SW480 (cell line): ENCODE measurements at regions not wholly inside any gene's neighbourhood (a gene's known extent, or its start where the extent isn't known, plus 50 kb on each side); places are given as distances from the start of the nearest gene placed in this dataset.
A peak's percentile ranks its signal among the peaks of the same experiment; 100 is the strongest.

Source experiments
- DNase-seq: peaks from one replicate; pipeline ENCODE4 v3.0.0-alpha.2; 2016; ENCODE audit warnings: low spot score

DNA sequence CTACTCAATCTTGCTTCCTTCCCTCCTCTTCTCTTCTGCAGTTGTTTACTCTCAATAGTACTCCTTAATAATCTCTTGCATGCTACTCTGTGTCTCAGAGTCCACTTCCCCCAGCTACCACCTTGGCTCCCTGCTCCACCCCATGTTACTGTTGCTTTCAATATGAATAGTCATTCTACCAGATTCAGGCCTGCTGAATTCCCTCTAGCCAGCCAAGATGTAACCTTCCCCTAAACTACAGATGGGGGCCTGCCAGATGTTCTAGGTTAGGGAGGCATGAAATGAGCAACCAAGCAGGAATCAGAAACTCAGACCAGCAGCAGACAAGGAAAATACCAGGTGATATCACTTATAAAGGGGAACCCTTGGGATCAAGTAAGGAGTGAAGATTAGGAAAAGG is 392.1 kb upstream of the DDHD1 start:
- no peak for DNase-seq

DNA sequence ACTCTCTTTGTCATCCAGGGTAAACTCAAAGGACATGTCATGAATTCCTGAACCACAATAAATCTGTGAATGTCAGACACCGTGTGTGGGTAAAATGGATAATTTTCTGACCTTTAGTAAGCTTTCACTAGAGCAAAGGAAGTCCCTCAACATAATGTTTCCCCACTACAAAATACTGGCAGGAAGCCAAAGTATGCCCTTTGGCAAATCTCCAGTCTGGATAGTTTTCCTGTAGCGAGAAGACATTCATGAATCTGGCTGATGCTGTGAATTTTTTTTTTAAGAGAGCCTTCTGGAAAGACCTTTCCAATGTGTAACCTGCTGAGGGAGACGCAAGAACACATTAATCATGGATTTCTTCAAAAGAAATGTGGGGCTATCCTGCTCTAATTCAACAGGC is 389.6 kb upstream of the DDHD1 start:
- peak; percentile 27 for DNase-seq

DNA sequence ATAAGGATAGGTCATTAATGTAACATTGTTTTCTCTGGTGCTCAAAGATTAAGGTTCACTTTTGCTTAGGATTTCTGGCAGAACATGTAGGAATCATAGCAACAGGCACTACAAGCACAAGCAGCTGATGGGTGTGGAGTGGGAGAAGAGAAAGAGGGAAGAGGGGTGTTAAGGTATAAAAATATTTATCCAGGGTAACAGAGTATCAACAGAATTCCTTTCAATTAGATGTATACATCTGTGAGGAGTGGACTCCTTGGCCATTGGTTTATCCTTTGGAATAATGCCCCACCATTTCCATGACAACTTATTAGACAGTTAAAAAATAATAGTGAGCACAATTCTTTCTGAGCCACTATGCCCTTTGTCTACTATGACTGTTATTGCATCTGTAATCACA is 388.3 kb upstream of the DDHD1 start:
- DNase-seq, result no peak

DNA sequence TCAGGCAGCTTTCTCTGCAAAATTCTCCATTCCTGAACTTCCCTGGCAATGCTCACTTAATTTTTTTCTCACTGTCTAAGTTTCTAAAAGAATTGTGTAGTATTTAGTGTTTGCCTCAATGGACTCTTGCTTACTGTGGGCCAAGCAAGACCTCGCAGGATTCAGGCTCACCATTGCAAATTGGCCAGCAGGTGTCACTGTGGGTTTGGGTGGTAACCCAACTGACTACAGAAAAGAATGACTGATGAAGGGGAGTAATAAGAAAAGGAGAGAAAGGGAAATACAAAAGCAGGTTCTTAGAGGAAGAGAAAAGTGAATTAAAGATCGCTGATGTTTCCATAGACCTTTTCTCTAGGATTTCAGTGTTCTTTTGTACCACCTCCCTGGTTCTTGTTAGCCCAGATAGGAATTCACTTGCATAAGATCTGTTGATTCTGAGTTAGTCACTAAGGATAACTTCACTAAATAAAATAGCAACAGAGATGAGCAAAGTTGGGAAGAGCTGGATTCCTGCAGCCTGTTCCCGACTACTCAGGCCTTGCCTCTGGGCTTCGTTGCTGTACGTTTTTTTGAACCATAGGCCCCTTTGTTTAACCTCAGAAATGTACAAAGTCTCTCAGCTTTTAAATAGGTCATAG is 386.5 kb upstream of the DDHD1 start:
- peak; percentile 70 for DNase-seq

DNA sequence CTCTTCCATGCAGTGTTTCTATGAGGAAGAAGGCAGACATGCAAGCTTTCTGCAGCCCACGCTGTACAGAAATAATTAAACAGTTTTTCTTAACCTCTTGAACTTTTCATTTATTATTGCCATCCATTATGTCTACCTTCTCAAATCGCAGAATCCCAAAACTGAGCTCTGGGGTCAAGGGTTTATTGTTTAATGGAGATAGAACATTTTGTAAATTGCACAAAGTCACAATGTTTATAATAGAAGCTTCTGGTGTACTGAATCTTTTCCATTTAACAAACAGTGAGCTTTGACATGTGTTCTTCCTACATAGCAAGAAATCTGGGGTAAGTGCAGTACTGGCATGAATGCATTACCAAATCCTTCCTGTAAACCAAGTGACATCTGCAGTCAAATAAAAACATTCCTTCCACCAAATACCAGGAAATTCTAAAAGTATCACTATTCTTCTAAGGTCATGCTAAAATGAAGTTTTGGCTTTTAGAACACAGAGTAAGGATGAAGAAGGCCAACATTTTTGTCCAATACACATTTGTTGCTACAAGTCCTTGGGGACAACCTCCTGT is 385.3 kb upstream of the DDHD1 start:
- no peak for DNase-seq

DNA sequence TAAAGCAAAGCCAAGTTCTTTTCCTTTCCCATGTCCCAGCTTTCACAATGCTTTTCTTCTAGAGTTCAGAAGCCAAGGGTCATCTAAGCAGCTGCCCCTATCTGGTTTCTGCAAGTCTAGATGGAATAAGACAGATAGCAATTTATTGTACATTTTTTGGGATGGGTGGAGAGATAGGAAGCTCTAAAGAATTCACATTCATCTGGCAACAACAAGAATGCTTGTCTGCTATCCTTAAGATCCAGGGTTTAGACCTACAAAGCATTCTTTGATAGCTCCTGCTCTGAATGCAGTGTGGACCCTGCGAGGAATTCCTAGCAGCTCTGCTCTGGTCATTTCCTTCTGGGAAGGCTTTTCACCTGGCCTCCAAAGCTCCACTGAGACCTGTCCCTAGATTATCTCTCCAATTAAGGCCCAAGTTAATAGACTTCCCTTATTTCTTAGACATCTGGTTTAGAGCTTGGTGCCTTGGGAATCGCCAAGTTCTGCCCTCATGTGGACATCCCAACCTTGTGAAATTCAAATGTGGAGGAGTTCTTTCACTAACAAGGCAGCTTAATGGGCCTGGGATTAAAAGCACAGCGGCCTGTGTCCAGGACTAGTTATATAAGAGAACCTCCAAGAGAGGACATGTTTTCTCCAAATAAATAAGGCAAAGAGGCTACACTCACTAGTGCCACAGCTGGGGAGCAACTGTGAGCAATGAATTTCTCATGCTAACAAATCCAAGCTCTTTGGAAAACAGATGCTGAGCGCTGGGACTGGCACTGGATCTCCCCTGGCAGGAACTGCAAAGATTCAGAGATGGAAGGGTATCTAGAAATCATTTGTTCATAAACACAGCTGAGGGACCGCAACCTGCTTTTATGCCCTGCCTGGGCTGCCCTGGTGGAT is 384.5 kb upstream of the DDHD1 start:
- no peak for DNase-seq

- no peak for DNase-seq
Observed at GRCh38 chr14:53536446-53536845, 383.3 kb upstream of the DDHD1 start.

DNA sequence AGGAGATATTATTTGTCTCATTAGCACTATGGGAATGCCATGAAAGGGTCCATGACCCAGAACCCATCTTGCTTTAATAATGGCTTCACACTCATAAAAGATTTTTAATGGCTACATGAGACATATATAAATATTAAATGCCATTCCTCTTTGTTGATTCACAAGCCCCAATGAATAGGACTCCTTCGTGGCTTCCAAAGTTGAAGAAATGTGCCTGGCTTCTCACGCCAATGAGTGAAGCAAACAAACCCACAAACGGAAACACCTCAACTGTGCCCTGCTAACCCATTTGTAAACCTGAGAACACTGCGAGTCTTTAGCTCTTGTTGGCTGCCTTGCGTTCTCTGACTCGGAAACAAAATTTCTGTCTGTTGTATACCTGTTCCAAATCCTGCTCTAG is 381.7 kb upstream of the DDHD1 start:
- no peak for DNase-seq

GRCh38 chr14:53533384-53533970 is 380.4 kb upstream of the DDHD1 start:
- DNase-seq, result no peak

DNA sequence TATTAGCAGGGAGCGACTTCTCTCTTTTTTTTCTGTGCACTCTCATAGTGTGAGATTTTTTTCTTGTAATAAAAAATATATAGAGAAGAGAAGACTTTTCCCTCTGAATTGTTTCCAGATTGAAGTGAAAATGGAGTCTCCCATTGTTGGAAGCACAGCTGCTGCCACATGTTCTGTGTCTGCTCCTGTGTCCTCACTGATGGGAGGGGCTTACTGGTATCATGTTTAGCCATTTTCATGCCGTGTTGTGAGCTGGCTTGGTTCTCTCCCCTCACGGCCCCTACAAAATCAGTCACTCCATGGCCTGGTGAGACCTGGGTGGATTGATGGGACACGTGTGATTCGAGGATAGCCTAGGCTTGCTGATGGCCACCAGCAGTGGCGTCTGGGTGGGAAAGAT is 379.7 kb upstream of the DDHD1 start:
- no peak for DNase-seq

DNA sequence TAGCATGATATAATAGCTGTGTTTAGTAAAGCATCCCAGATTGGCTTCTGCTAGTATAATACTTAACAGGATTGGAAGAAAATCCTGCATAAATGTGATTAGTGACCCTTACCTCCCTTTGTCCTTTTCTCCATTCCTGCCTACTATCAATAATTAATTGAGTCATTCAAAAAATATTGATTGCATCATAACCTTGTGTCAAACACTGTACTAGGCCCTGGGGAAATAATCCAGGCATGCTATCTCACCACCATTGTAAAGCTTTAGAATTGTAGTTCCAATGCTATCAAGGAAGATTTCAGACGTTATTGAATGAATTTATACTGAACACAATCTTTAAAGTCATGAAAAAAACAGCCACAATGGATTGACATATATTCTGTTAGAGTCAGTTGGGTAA is 378.6 kb upstream of the DDHD1 start:
- DNase-seq, result no peak

DNA sequence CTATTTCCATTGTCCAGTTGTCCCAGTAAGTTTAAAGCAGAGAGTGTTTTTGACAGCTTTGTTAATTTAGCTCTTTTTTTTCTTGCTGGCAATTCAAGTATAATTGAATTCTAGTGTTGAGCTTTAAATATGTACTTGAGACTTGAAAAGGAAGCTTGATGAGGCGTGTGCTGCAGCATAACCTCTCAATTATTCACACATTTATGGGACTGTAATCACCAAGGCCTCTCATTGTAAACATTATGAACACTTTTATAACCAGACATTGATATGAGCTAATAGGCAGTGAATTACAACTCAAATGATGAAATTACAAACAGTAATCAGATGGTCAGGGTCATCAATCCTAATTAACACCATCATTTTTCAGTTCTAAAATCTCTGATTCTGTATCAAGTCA is 378.0 kb upstream of the DDHD1 start:
- no peak for DNase-seq

DNA sequence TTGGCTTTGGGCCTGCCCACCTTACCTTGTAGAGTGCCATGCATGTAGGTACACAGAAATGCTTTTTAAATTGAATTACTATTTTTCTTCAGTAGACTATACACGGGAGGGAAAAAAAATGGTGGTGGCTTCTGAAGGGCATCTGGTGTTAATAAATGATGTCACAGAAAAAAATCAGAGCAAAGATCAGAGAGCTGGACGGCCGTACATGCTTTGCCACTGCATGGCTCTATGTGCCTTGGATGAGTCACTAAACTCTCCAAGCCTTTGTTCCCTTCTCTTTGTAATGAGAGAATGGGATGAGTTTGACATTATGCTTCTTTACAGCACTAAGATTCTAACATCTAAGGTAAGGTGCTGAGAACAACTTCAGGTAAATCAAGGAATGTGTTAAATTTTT is 376.4 kb upstream of the DDHD1 start:
- DNase-seq, result peak; percentile 6

DNA sequence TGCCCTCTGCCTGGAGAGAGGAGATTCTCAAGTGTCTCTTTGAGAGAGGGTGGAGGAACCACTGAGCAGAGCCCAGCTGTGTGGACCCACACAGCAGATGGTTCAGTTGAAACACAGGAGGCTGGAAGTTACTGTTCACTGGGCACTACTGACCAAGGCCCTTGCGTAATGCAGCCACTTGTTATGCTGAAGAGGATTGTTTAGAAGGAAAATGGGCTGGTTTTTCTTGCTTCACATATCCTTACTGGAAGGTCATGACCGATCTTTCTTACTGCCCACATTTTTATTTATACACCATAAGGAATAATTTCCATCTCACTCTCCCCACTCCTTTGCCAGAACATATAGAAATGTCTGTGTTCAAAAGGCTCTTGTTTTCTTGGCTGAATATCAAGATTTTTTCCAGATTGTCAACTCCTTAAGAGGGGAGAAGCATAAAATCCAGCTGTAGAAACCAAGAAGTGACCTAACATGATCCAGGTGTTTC is 375.1 kb upstream of the DDHD1 start:
- DNase-seq, result no peak

- DNase-seq, result no peak
Observed at GRCh38 chr14:53526200-53526599, 373.1 kb upstream of the DDHD1 start.

DNA sequence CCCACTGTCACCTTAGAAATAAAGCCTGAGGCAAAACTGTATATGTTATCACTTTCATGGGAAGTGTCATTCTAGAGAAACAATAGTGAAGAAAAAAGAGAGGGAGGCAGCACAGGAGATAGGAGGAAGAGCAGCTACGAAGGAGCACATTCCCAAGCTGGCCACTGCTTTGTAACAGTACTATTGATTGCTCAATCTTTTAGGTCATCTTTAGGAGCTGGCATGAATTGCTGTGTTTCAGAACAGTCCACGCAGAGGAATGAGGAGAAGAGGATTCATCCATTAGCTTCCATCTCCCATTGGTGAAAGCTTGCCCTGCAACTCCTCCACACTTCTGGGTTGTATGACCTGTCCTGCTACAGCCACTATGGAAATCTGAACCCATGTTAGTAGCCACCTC is 372.5 kb upstream of the DDHD1 start:
- DNase-seq, result no peak

DNA sequence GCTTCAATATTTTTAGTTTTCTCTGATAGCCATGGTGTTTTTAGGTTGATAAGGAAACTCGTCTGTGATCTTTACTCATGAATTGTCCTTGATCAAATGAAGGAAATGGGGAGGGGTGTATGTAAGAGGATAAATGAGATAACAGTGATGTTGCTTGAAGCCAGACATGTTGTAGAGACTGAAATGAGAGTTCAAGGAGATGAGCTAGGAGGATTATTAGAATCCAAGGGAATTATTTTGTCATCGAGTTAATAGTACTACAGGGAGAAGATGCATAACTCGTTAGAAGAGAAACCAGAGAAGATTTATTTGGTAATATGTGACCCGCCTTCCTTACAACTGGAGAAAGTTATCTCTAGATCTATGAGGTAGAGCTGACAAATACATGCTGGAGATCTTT is 371.3 kb upstream of the DDHD1 start:
- DNase-seq, result no peak

DNA sequence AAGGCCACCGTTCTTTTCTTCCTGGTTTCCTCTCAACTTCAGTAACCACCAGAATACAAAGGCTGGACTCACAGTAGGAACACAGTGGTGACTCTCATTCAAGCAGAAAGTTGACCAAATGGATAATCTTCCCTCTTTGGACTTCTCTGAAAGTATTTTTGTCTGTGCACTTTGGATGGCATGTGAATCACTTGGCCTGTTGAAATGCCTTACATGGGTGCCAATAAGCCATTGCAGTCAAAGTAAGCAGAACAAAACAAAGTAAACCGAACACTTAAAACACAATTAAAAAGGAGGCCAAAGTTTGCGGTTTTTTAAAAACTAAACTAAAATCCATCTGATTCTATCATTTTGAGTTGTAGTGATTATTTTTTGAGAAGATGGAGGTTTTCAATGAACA is 370.1 kb upstream of the DDHD1 start:
- no peak for DNase-seq

DNA sequence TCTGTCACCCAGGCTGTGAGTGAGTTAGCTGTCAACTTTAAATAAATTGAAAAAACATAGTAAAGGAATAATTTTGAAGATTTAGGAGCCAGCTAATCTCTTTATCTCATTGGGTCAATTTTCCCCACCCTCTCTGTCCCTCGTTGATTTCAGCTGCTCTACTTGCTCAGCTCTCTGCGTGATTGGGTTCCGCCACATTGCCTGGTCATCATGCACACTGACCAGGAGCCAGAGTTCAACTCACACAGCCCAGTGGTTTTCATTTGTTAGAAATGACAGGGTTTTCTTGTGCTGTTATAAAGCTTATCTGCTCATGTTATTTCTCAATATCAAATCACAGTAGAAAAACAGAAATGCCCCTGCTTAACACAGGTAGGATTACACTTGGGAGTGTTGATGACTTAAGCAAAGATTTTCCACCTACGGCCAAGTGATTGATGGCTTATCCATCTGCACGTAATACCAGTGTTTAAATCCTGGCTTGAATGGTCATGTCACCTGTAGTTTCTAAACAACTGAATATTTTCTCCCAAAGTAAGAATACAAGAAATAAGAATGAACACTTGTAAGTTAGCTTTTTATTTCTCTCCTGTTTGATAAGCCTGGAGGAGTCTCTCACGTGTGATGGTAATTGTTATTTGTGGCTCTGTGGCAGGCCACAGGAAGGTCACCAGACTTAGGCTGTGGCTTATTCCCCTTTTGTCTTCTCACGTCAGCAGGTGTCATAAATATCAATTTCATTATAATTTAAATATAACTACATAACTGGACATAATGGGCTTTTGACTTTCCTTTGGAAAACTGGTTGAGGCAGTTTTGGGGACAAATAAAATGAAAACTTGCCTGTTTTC is 367.2 kb upstream of the DDHD1 start:
- no peak for DNase-seq

- DNase-seq, result no peak
Observed at GRCh38 chr14:53519137-53519536, 366.0 kb upstream of the DDHD1 start.

DNA sequence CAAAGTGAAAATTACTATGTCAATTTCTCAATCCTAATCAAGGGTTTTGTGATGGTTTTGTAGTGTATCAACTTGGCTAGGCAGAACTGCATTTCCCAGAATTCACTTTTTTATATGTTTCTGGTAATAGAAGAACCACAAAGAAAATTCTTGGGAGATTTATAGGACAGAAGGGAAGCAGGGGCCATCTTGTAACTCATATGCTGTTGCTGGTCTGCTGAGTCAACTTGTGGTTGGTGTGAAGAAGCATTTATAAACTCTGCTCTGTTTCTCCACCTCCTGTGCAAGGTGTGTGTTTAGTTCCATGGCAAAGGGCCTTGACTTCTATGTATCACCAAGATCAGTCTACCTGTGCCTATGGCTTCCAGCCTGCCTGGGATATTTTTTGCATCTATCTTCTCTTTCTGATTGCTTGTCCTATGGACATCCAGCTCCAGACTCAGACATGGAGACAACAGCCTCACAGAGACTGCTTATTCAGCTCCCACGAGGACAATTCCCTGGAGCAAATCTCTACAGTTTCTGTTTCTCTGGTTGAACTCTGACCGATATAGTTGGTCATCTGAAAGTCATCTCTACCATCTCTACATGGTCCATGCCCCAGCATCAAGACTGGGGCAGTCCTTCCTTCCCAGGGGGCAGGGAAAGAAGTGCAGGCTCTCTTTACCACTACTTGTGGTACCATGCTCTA is 364.3 kb upstream of the DDHD1 start:
- no peak for DNase-seq
